ACC112 (cell line): ENCODE measurements at regions not wholly inside any gene's neighbourhood (a gene's known extent, or its start where the extent isn't known, plus 50 kb on each side); places are given as distances from the start of the nearest gene placed in this dataset.

Experiments used
- H2AFZ ChIP-seq: fragments of 200-600 bp; sonication (generic); one replicate; pipeline ENCODE4 v1.6.0; 2017; ENCODE audit warnings: antibody characterized with exemption, low read length; ENCODE audit not compliant: unreplicated experiment
- H3K27ac ChIP-seq: fragments of 200-600 bp; sonication (generic); 2 replicates; pipeline ENCODE4 v1.5.1; 2014; ENCODE audit warnings: low read depth, mild to moderate bottlenecking, antibody characterized with exemption, low read length, moderate library complexity
- H3K27me3 ChIP-seq: fragments of 200-600 bp; sonication (generic); 2 replicates; pipeline ENCODE4 v1.6.1; 2014; ENCODE audit warnings: mild to moderate bottlenecking, antibody characterized with exemption, low read length, moderate library complexity, mixed read lengths; ENCODE audit not compliant: insufficient read depth
- H3K36me3 ChIP-seq: fragments of 200-600 bp; sonication (generic); 2 replicates; pipeline ENCODE4 v1.6.1; 2016; ENCODE audit warnings: mild to moderate bottlenecking, antibody characterized with exemption, low read length, moderate library complexity, mixed read lengths; ENCODE audit not compliant: insufficient read depth
- H3K4me1 ChIP-seq: fragments of 200-600 bp; sonication (generic); one replicate; pipeline ENCODE4 v1.6.1; 2016; ENCODE audit warnings: low read length, mixed read lengths; ENCODE audit not compliant: insufficient read depth, unreplicated experiment, control insufficient read depth
- H3K4me3 ChIP-seq: fragments of 200-600 bp; sonication (generic); 2 replicates; pipeline ENCODE4 v1.5.1; 2014; ENCODE audit warnings: mild to moderate bottlenecking, low read depth, low read length
- H3K79me2 ChIP-seq: fragments of 200-600 bp; sonication (generic); one replicate; pipeline ENCODE4 v1.6.0; 2016; ENCODE audit warnings: low read length; ENCODE audit not compliant: control insufficient read depth, unreplicated experiment, insufficient read depth

GRCh38 chr2:236397681-236398080, 133.5 kb upstream of the ASB18 start:
- no peak overlapping the region for H2AFZ ChIP-seq
- no peaks in the 10 kb centered on the region for H3K4me1 ChIP-seq
- H3K27me3 ChIP-seq = peaks cover 4% of the 10 kb centered on the region; the same call in 1 of the 2 replicates
- no peaks in the 10 kb centered on the region for H3K36me3 ChIP-seq
- no peak overlapping the region for H3K27ac ChIP-seq
- no peaks in the 10 kb centered on the region for H3K79me2 ChIP-seq
- no peak overlapping the region for H3K4me3 ChIP-seq

GRCh38 chr2:236399409-236399808, 135.2 kb upstream of the ASB18 start:
- Histone ChIP-seq H3K27ac (no peak overlapping the region), H2AFZ (no peak overlapping the region), H3K36me3 (no peaks in the 10 kb centered on the region), H3K79me2 (no peaks in the 10 kb centered on the region), H3K27me3 (peaks cover 4% of the 10 kb centered on the region; the same call in 1 of the 2 replicates), H3K4me3 (no peak overlapping the region), H3K4me1 (no peaks in the 10 kb centered on the region)

- Histone ChIP-seq H3K79me2 (no peaks in the 10 kb centered on the region), H3K4me1 (no peaks in the 10 kb centered on the region), H3K27ac (no peak overlapping the region), H2AFZ (no peak overlapping the region), H3K4me3 (no peak overlapping the region), H3K36me3 (no peaks in the 10 kb centered on the region), H3K27me3 (peaks cover 4% of the 10 kb centered on the region; the same call in 1 of the 2 replicates)
These were observed 135.9 kb upstream of the ASB18 start for GRCh38 chr2:236400046-236400574.

- Histone ChIP-seq H3K4me1 (no peaks in the 10 kb centered on the region), H3K27me3 (peaks cover 4% of the 10 kb centered on the region; the same call in 1 of the 2 replicates), H3K79me2 (no peaks in the 10 kb centered on the region), H3K36me3 (no peaks in the 10 kb centered on the region), H2AFZ (no peak overlapping the region), H3K27ac (no peak overlapping the region), H3K4me3 (no peak overlapping the region)
These were observed 136.6 kb upstream of the ASB18 start for GRCh38 chr2:236400594-236401360.

- Histone ChIP-seq H3K27ac (no peak overlapping the region), H3K4me3 (no peak overlapping the region), H3K4me1 (no peaks in the 10 kb centered on the region), H3K27me3 (peaks cover 4% of the 10 kb centered on the region; the same call in 1 of the 2 replicates), H3K36me3 (no peaks in the 10 kb centered on the region), H2AFZ (no peak overlapping the region), H3K79me2 (no peaks in the 10 kb centered on the region)
These were observed 138.0 kb upstream of the ASB18 start for GRCh38 chr2:236402033-236402790.

- Histone ChIP-seq H3K27me3 (peaks cover 4% of the 10 kb centered on the region; the same call in 1 of the 2 replicates), H3K27ac (no peak overlapping the region), H2AFZ (no peak overlapping the region), H3K4me1 (no peaks in the 10 kb centered on the region), H3K79me2 (no peaks in the 10 kb centered on the region), H3K4me3 (no peak overlapping the region), H3K36me3 (no peaks in the 10 kb centered on the region)
These were observed 138.9 kb upstream of the ASB18 start for GRCh38 chr2:236403125-236403524.

GRCh38 chr2:236403811-236404210, 139.6 kb upstream of the ASB18 start:
- Histone ChIP-seq H3K36me3 (no peaks in the 10 kb centered on the region), H3K27ac (no peak overlapping the region), H2AFZ (no peak overlapping the region), H3K27me3 (peaks cover 4% of the 10 kb centered on the region; the same call in 1 of the 2 replicates), H3K4me3 (no peak overlapping the region), H3K79me2 (no peaks in the 10 kb centered on the region), H3K4me1 (no peaks in the 10 kb centered on the region)

GRCh38 chr2:236404346-236404745, 140.1 kb upstream of the ASB18 start:
- no peaks in the 10 kb centered on the region for H3K4me1 ChIP-seq
- H3K27ac ChIP-seq = no peak overlapping the region
- no peak overlapping the region for H2AFZ ChIP-seq
- peaks cover 4% of the 10 kb centered on the region; the same call in 1 of the 2 replicates for H3K27me3 ChIP-seq
- H3K79me2 ChIP-seq = no peaks in the 10 kb centered on the region
- H3K36me3 ChIP-seq = no peaks in the 10 kb centered on the region
- H3K4me3 ChIP-seq = no peak overlapping the region

GRCh38 chr2:236405357-236405756, 141.2 kb upstream of the ASB18 start:
- Histone ChIP-seq H3K4me3 (no peak overlapping the region), H3K27ac (no peak overlapping the region), H2AFZ (no peak overlapping the region), H3K4me1 (no peaks in the 10 kb centered on the region), H3K27me3 (peaks cover 4% of the 10 kb centered on the region; the same call in 1 of the 2 replicates), H3K79me2 (no peaks in the 10 kb centered on the region), H3K36me3 (no peaks in the 10 kb centered on the region)

- no peak overlapping the region for H3K4me3 ChIP-seq
- no peak overlapping the region for H2AFZ ChIP-seq
- H3K36me3 ChIP-seq = no peaks in the 10 kb centered on the region
- no peak overlapping the region for H3K27ac ChIP-seq
- peaks cover 2% of the 10 kb centered on the region; the same call in 1 of the 2 replicates for H3K27me3 ChIP-seq
- no peaks in the 10 kb centered on the region for H3K79me2 ChIP-seq
- H3K4me1 ChIP-seq = no peaks in the 10 kb centered on the region
These were observed 143.9 kb upstream of the ASB18 start for GRCh38 chr2:236408090-236408489.
